Colonic mucosa (tissue), 4 donors: ENCODE measurements at regions not wholly inside any gene's neighbourhood (a gene's known extent, or its start where the extent isn't known, plus 50 kb on each side); places are given as distances from the start of the nearest gene placed in this dataset.

Source experiments
- DNase-seq: peaks from one replicate; pipeline ENCODE4 v3.0.0-alpha.2; 2020
- H3K27ac ChIP-seq: fragments of 200-600 bp; one replicate; pipeline ENCODE4 v1.8.0; 2021
- H3K27me3 ChIP-seq: fragments of 200-600 bp; one replicate; pipeline ENCODE4 v1.8.0; 2021
- H3K36me3 ChIP-seq: fragments of 200-600 bp; one replicate; pipeline ENCODE4 v1.8.0; 2021
- H3K4me1 ChIP-seq: fragments of 200-600 bp; one replicate; pipeline ENCODE4 v1.8.0; 2021; ENCODE audit warnings: mild to moderate bottlenecking
- H3K4me3 ChIP-seq: fragments of 200-600 bp; one replicate; pipeline ENCODE4 v1.8.0; 2021
- H3K9ac ChIP-seq, 2 donors: one replicate each; pipeline ENCODE4 v1.7.0; 2013; ENCODE audit warnings: control low read depth in 2 of 2, low read depth in 2 of 2, low read length in 2 of 2
- H3K9me3 ChIP-seq: fragments of 200-600 bp; one replicate; pipeline ENCODE4 v1.8.0; 2021
- CTCF ChIP-seq: fragments of 200-600 bp; IDR thresholded peaks from one replicate; pipeline ENCODE4 v1.8.0; 2022; ENCODE audit warnings: antibody characterized with exemption, mild to moderate bottlenecking
- intact Hi-C: fragments of 100-400 bp; cut with DNase I; formaldehyde crosslinking; loops from one replicate; pipeline ENCODE4 v1.14.1; 2022
- donor health status: healthy.
- donor health status: DM: no; HTN: no; CAD: no.
- donor health status: DM: no; HTN: no; CAD: no.

DNA sequence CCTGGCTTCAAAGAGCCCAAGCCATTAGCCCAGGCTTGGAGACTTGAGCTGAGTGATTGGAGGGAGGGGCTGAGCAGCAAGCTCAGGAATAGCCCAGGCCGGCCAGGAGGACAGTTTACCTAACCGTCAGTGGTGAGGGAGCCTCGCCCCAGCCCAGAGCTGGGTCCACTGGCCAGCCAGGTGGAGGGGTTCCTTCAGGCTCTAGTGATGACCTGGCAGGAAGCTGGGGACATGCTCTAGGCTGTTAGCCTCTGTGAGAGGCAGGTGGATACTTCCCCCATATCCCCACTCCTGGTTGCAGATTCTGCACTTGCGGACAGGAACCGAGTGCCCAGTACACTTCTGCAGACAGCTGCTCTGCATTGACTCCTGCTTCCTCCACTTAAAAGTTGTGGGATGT lies 61.2 kb upstream of the ANTXRL start:
- Histone ChIP-seq H3K36me3 (no peaks in the 10 kb centered on the region), H3K27me3 (no peaks in the 10 kb centered on the region), H3K9ac (no peak overlapping the region), H3K9me3 (no peaks in the 10 kb centered on the region), H3K27ac (no peak overlapping the region), H3K4me3 (no peak overlapping the region), H3K4me1 (no peaks in the 10 kb centered on the region)
- no peak for TF ChIP-seq CTCF
- peak; percentile 4 for DNase-seq
- intact Hi-C loops = no loop called here

DNA sequence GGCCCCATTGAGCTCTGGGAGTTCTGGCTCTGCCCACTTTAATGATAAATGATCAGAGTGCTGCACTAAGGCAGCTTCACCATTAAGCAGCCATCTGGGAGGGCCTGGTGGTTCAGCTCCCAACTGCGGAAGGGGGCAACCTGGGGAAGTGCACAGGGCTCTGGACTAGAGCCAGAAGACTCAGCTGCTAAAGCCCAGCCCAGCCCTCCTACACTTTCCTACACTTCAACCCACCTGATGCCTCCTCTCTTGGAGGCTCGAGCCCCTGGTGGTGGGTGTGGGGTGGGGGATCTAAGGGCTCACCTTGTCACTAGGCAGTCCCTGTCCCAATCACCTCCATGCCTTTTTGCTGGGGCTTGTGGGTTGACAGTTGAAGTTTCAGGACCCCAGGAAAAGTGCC lies 60.6 kb upstream of the ANTXRL start:
- peak; percentile 12 for DNase-seq

GRCh38 chr10:46226900-46227558 lies 59.8 kb upstream of the ANTXRL start:
- no peaks in the 10 kb centered on the region for H3K9me3 ChIP-seq
- no peaks in the 10 kb centered on the region for H3K4me1 ChIP-seq
- peak; percentile 12 for DNase-seq
- no peak overlapping the region for H3K9ac ChIP-seq
- H3K27me3 ChIP-seq = no peaks in the 10 kb centered on the region
- H3K4me3 ChIP-seq = no peak overlapping the region
- intact Hi-C loops = no loop called here
- TF ChIP-seq CTCF = no peak
- no peaks in the 10 kb centered on the region for H3K36me3 ChIP-seq
- no peak overlapping the region for H3K27ac ChIP-seq

More for the DNA sequence above, 60.6 kb upstream of the ANTXRL start:
- H3K9me3 ChIP-seq = no peaks in the 10 kb centered on the region
- no peak for TF ChIP-seq CTCF
- no peak overlapping the region for H3K9ac ChIP-seq
- no peak overlapping the region for H3K4me3 ChIP-seq
- intact Hi-C loops = no loop called here
- H3K36me3 ChIP-seq = no peaks in the 10 kb centered on the region
- no peak overlapping the region for H3K27ac ChIP-seq
- no peaks in the 10 kb centered on the region for H3K4me1 ChIP-seq
- H3K27me3 ChIP-seq = no peaks in the 10 kb centered on the region

GRCh38 chr10:46227571-46227935 lies 59.2 kb upstream of the ANTXRL start:
- H3K36me3 ChIP-seq = no peaks in the 10 kb centered on the region
- TF ChIP-seq CTCF = no peak
- no peaks in the 10 kb centered on the region for H3K4me1 ChIP-seq
- intact Hi-C loops = no loop called here
- H3K27ac ChIP-seq = no peak overlapping the region
- peak; percentile 9 for DNase-seq
- H3K9me3 ChIP-seq = no peaks in the 10 kb centered on the region
- H3K9ac ChIP-seq = no peak overlapping the region
- no peaks in the 10 kb centered on the region for H3K27me3 ChIP-seq
- no peak overlapping the region for H3K4me3 ChIP-seq

GRCh38 chr10:46227936-46228562 lies 58.7 kb upstream of the ANTXRL start:
- intact Hi-C loops = no loop called here
- Histone ChIP-seq H3K36me3 (no peaks in the 10 kb centered on the region), H3K4me3 (no peak overlapping the region), H3K9me3 (no peaks in the 10 kb centered on the region), H3K27me3 (no peaks in the 10 kb centered on the region), H3K4me1 (no peaks in the 10 kb centered on the region), H3K27ac (no peak overlapping the region), H3K9ac (no peak overlapping the region)
- TF ChIP-seq CTCF = no peak
- DNase-seq = peak; percentile 17
